HG02852 (cell line): ENCODE measurements at regions not wholly inside any gene's neighbourhood (a gene's known extent, or its start where the extent isn't known, plus 50 kb on each side); places are given as distances from the start of the nearest gene placed in this dataset.
A peak's percentile ranks its signal among the peaks of the same experiment; 100 is the strongest.

Experiments
- ATAC-seq: cut with Tn5 transposase; IDR thresholded peaks from one replicate; pipeline ENCODE4 v1.9.1; 2021; ENCODE audit warnings: mild to moderate bottlenecking, moderate library complexity; ENCODE audit not compliant: unreplicated experiment

- no peak for ATAC-seq
These were observed 50.3 kb upstream of the MACC1 start for GRCh38 chr7:20267482-20267881.

- ATAC-seq: no peak
These were observed 51.6 kb upstream of the MACC1 start for GRCh38 chr7:20268824-20269223.

GRCh38 chr7:20269726-20270125, 52.5 kb upstream of the MACC1 start:
- ATAC-seq: no peak

GRCh38 chr7:20270371-20270770, 53.2 kb upstream of the MACC1 start:
- no peak for ATAC-seq

- ATAC-seq: peak; percentile 95
These were observed 53.7 kb upstream of the MACC1 start for GRCh38 chr7:20270867-20271266.

GRCh38 chr7:20275637-20276036, 55.1 kb upstream of the ITGB8 start:
- ATAC-seq: no peak

GRCh38 chr7:20276705-20277472, 53.8 kb upstream of the ITGB8 start:
- no peak for ATAC-seq

GRCh38 chr7:20279979-20280378, 50.7 kb upstream of the ITGB8 start:
- no peak for ATAC-seq

GRCh38 chr7:20280475-20281351, 50.0 kb upstream of the ITGB8 start:
- ATAC-seq: no peak
